NCI-H146 (cell line): ENCODE measurements at regions not wholly inside any gene's neighbourhood (a gene's known extent, or its start where the extent isn't known, plus 50 kb on each side); places are given as distances from the start of the nearest gene placed in this dataset.
"Not testable (repeated sequence)": the region's sequence is repeated elsewhere in the genome, so short reads cannot be mapped to it uniquely, and the experiment has no call there.

Source experiments
- DNase-seq: peaks from one replicate; lab custom pipeline; 2025; lab: John Stamatoyannopoulos, UW

DNA sequence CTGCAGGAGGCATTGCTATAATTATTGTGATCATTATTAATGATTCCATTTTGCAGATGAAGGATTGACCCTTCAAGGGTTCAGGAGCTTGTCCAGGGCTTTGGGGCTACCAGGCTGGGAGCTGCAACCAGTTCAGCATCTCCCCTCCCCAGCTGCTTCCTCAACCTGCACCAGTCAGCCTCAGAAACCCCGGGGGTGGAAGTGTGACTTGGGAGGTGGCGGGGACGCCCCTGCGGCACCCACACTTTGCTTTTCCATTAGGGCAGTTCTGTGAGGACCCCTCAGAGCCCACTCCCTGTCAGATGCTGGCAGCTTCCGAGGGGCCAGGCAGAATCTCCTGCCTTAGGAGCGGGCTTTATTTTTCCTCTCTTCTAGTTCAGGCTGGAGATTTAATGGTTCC is 85.6 kb downstream of the OLFM1 start:
- DNase-seq = no peak

DNA sequence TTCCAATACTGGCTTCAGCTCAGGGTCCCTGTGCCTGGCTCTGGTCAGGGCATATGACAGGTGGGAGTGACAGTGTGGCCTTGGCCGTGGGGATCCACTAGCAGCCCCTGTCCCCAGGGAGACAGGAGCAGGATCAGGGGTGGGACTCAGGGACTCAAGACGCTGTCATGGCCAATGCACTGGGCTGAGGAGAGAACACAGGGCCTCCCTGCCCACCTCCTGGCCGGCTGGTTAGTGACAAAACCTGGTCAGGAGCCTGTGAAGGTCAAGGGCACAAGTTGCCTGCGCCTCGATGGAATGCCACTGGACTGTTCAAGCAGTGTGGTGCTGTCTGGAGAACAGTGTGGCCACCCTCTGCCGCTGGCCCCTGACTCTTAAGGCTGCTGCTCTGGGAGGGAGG is 86.8 kb downstream of the OLFM1 start:
- no peak for DNase-seq

DNA sequence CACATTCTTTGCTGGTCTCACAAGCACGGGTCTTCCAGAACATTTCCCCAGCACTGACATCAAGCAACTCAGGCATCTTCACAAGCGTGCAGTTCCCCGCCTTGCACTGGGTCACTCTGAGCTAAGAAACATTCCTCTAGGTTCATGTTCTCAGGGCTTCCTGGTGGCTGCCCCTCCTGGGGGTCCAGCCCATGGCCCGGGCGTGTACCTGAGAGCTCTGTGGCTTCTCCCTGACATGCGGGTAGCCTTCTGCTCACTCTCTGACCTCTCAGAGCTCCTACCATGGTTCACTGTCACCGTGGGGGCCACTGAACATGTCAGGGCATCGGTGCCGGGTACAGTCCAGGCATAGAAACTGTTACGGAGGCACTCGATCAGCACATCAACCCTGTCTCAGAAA is 87.5 kb downstream of the OLFM1 start:
- no peak for DNase-seq

DNA sequence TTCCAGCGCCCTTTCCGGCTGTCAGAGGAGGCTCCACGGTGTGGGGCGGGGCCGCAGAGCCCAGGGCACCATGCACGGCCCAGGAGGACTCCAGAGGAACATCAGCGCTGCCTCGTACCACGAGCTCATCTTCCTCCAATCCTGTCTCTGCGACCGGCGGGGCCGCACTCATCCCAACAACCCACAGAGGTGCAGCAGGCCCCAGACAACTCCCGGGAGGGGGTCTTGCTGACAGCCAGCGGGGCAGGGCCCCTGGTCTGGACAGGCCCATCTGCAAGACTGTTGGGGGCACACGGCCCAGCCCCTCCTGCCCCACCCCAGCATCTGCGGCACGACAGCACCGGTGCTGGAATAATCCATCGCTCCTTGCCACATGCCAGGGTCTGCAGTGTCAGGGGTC is 88.8 kb downstream of the OLFM1 start:
- no peak for DNase-seq

DNA sequence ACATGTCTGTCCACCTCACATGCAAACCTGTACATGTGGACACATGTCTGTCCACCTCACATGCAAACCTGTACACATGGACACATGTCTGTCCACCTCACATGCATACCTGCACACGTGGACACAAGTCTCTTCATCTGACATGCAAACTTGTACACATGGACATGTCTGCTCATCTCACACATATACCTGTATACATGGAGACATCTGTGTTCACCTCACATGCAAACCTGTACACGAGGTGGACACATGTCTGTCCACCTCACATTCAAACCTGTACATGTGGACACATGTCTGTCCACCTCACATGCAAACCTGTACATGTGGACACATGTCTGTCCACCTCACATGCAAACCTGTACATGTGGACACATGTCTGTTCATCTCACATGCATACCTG is 90.1 kb downstream of the OLFM1 start:
- DNase-seq = not testable (repeated sequence)

DNA sequence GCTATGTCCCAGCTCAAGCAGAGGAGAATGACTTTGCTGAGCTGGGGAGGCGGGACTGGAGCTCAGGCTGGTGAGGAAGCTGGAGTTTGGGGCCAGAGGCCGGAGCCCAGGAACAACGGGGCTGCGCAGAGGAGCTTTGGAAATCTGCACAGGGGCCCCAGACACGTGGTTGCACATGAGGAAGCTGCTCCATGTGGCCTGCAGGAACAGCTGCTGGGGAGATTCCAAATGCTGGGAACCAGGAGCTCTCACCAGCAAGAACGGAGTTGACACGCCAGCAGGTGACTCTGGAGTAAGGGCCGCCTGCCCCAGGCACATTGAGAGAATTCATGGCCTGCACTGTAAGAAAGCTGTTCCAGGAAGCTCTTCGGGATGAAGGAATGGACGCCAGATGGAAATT is 91.0 kb downstream of the OLFM1 start:
- no peak for DNase-seq

DNA sequence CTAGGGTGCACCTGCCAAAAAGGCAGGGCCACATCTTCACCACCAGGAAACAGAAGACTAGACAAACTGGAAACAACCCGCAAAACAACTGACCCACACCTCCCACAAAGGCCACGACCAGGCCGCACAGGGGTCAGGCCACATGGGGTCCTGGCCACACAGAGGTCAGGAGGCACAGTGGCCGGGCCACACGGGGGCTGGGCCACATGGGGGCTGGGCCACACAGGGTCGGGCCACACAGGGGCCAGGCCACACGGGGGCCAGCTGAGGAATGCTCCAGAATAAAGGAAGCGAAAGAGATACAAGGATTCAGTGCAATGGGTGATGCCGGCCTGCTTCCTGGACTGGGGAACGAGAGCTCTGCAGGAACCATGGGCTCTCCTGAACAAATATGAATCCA is 91.6 kb downstream of the OLFM1 start:
- DNase-seq = no peak

DNA sequence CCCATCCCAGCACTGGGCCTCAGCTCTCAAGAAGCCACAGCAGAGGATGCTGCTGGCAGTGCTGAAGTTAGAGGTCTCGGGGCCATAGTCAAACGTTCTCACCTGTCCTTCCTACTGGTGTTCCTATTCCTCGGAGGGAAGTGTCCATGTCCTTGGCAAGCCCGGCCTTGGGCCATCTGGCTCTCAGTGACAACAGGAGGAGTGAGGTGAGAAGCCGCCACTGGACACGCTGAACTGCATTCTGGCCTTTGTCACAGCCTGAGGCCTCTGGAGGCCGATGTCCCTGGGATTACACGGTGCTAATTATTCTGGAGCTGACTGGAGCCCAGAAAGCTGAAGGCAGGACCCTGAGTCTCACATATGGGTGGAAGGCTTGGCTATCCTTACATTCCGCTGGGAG is 92.5 kb downstream of the OLFM1 start:
- no peak for DNase-seq

DNA sequence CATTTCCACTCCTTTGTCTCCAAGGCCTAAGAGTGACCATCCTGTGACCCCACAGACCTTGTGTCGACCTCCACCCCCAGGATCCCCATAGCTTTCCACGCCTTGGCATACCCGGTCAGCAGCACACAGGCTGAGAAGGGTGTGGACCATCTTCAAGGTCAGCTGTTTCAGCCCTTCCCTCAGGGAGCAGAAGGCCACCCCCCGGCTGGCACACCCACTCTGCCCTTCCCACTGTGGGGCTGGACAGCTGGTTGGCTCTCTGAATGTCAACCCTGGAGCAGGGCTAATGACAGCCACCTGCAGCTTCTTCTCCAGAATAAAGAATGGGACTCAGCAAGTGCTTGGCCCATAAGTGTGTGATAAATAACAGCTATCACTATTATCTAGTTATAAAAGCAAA is 93.1 kb downstream of the OLFM1 start:
- no peak for DNase-seq

DNA sequence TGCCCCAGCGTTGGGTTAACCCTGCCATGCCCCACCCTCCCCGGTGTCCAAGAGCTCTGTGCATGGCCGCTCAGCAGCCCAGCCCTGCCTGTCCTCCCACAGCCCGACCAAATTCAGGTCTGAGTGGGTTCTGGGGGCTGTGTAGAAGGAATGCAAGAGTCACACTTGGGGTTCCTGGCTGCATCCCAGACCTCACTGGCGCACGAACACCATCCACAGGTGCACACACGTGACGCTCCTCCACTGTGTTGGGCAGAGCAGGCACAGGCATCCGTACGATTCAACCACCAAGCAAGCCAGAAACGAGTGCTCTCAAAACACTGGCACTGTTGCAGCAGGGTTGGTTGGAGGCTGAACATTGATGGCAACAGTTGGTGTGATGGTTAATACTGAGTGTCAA is 93.9 kb downstream of the OLFM1 start:
- no peak for DNase-seq

DNA sequence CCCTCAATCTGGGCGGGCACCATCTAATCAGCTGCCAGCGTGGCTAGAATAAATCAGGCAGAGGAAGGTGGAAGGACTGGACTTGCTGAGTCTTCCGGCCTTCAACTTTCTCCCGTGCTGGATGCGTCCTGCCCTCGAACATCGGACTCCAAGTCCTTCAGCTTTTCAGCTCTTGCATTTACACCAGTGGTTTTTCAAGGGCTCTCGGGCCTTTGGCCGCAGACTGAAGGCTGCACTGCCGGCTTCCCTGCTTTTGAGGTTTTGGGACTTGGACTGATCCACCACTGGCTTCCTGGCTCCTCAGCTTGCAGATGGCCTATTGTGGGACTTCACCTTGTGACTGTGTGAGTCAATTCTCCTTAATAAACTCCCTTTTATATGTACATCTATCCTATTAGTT is 94.4 kb downstream of the OLFM1 start:
- DNase-seq = not testable (repeated sequence)

DNA sequence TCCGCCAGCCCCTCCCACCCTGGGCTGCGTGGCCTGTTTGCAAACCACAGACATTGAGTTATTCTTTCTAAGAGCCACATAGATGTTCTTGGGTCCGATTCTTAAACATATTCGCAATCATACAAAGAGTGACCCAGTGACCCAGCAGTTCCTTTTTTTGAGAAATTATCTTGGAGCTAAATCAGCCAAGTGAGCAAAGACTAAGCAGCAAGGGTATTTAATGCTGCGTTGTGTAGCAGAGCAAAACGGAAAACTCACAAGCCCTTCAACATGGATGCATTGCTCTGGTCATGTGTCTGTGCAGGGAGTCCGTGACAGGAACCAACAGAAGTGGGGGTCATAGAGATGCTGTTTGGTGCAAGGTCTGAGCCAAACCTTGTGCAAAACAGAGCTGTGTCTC is 95.6 kb downstream of the OLFM1 start:
- no peak for DNase-seq

DNA sequence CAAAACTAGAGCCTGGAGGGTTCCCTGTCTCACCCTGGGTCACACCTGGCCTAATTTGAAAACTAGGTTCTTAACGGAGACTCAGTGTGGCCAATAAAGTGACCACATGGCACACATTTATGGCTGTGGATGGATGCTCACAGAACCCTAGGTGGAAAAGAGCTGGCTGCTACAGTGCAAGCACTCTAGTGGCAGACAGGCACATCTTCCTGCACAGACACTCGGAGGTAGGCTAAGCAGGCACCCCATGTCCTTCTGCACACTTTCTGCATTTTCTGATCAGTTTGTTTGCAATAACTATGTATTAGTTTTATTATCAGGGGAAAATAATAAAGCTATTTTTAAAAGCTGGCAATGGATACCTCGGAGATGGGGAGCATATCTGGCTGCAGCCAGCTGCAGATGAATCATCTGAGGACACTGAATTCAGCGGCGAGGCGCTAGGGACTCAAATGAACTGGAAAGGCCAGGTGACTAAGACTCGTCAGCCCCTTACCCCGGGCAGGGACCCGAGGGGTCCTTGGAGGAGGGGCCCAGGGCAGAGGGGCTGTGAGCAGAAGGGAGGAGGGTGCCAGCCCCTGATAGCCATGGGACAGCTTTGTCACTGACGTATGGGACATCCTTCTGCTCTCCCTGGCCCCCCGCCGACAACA is 96.2 kb downstream of the OLFM1 start:
- DNase-seq = no peak

DNA sequence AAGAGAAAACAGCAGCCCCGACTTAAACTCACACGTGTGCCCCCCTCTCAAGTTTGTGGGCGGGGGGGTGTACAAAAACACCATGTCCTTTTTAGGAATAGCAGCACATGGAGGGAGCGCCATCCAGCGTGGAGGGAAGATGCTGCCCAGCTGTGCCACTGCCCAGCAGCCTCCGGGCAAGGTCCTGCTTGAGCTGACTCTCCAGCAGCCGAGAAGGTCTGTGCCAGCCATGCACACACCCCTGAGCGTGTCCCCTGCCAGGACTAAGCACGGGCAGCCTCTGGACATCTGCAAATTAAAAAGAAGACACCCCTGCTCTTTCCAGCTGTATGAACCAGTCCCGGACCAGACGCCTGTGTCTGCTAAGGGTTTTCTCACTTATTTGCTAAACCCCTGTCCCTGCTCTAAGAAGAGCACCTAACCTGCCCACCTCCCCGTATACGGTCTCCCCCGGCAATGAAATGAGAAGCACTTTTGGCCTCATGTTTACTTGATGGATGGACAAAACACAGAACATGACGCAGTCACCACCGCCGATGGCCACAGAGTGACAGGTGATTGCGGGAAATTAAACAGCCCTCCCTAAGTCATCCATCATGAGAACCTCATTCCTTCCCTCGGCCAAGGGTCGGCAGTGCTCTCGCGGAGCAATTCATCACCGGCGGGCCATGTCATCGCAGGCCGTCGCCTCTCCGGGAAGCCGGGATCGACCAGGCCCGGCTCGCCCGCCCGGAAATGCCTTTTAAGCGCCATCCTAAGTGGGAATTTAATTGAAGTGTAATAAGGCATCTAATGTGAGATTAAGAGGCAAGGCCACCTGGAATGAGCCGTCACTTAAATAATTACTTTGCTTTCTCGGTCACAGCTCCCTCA is 96.9 kb downstream of the OLFM1 start:
- DNase-seq = no peak

DNA sequence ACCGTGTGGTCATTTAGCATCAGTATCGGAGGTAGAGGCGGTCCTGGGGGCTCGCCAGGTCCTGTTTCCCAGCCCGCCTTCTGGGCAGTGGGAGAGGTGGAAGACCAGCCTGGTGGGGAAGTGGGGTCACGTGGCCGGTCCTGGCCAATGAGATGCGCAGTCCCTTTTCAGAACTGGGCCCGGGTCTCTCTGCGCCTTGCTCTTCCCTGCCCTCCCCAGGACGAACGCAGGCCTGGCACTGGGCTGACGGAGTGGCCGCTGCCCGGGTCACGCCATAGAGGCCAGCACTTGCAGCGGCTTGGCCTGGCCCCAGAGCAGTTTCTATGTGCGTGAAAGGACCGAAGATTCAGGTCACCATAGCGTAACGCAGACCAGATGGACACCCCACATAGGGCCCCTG is 97.6 kb downstream of the OLFM1 start:
- DNase-seq = no peak

DNA sequence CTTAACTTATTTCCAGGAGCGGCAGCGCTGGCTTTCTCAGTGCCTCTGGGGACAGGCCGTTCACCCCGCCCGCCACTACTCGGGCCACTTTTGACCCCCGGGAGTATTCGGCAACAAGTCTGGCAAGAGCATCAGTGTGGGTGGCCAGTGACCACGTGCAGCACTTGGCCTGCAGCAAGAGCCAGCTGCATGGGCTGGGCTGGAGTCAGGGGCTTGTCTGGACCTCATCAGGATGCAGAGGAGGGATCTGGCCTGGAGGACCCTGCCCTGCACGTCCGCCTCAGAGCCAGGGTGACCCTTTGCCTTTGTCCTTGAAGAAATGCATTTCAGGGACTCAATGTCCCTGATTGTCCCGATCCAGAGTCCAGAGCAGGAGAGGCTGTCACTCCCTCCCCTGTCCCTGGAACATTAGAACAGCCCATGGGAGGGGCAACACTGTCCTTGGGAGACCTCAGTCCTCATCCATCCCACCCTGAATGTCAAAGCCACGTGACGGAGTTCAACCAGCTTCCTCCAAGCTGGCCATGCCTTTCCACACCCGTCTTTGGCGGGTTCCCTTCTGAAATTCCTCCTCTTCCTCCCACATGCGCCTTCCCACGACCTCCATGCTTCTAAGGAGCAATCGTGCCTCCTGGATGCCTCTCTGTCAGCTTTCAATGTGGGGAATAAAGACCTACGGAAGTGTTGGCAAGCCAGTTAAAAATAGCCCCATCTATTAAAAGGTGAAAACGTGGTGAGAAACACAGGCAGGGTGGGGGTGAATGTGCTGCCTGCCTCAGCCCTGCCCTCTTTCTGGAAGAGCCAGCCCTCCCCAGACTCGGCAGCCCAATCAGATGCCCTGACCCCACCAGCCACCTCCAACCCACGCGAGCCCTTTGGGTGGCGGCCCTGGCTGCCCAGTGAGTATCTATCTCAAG is 99.0 kb downstream of the OLFM1 start:
- no peak for DNase-seq

DNA sequence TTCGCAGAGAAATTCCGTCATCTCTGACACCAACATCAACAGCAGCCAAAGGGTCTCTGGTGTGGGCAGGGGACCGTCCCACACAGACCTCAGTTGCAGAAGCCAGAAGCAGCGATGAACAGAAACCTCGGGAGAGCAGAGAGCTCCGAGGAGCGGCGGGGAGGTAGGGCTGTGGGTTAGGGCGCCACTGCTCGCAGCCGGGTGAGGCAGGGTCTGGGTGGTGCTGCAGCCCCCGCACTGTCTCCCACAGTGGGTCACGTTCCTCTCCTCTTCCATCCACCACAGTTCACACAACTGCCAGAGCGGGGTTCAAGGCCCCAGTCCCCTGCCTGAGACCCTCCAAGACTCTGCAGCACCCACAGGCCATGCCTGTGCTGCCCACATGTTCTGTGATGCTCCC is 99.9 kb downstream of the OLFM1 start:
- DNase-seq = no peak

DNA sequence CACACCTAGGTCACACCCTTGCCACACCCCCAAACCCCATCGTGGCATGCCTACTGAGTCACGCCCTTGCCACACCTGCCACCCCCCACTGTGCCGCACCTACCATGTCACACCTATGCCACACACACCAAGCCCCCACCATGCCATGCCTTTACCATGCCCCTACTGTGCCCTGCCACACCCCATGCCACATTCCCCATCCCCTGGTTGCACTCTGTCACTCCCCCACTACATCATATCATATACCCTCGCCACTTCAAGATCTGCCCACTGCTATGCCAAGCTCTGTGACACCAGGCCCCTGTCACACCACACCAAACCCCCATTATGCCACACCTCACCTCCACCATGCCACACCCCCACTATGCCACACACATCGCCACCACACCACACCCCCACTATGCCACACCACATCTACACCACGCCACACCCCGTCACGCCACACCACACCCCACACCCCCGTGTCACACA is 101.2 kb downstream of the OLFM1 start:
- no peak for DNase-seq

DNA sequence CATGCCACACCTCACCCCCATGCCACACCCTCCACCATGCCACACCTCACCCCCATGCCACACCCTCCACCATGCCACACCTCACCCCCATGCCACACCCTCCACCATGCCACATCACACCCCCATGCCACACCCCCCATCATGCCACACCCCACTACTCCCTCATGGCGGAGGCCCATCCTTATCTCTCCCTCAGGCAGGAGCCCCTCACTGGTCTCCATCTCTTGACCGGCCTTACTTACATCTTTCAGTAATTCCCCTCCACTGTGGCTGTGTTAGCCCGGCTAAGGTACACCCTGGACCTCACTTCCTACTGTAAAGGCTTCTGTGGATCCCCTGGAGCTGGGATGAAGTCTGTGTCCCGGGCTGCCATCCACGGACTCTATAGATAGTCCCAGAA is 102.0 kb downstream of the OLFM1 start:
- DNase-seq = no peak

DNA sequence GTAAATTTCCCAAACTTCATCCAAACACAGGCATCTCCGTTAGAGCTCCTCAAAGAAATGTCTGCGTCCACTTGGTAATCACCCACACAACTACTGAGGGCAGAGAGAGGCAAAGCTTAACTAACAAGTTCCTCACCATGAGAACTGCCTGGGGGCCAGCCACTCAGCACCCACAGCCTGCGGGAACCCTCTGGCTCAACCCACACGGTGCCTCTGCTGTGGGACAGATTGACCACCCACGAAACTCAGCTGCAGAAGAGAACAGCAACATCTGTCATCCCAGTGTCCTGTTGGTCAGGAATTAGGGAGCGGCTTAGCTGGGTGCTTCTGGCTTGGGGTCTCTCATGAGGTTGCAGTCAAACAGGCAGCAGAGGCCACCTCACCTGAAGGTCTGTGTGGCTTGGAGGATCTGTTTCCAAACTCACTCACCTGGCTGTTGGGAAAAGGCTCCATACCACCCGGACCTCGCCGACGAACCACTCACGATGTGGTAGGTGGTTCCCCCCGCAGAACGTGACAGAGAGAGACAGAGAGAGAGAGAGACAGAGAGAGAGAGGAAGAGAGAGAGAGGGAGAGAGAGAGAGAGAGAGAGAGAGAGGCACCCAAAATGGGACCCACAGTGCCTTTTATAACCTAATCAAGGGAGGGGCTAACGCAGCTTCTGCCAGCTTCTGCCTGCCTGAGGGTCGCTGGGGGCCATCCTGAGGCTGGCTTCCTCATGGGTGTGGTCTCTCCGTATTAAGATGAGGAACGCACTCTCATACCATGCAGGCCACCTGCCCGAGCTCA is 103.5 kb downstream of the OLFM1 start:
- no peak for DNase-seq

DNA sequence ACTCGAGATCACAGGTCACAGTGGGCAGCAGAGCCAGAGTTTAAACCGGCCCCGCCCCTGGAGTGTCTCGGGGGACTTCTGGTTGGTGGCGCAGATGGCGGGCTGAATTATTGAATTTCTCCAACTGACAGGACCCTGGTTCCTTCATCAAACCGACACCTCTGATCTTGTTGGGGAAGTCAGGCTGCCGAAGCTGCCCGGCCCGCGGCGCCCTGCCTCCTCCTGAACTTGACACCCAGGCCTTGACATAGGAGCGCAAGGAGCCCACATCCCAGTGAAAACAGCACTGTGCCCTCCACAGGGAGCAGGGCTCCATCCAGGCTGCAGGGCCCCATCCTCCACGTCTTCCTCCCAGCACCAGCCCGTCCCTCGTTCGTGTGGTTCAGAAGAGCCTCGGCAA is 105.2 kb downstream of the OLFM1 start:
- DNase-seq = no peak

DNA sequence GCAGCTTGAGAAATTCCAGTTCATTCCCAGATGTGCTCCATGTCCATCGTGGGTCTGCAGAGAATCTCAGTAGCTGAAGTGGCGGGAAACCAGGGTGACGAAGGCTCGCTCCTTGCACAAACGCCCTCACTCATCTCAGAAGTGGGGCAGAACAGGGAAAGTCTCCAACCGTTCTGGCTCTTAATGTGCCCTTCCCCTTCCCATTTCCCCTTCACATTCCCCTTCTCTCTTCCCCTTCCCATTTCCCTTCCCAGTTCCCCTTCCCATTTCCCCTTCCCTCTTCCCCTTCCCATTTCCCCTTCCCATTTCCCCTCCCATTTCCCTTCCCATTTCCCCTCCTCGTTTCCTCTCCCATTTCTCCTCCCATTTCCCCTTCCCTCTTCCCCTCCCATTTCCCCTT is 108.5 kb downstream of the OLFM1 start:
- DNase-seq = not testable (repeated sequence)
